HepG2 (cell line): ENCODE measurements at regions not wholly inside any gene's neighbourhood (a gene's known extent, or its start where the extent isn't known, plus 50 kb on each side); places are given as distances from the start of the nearest gene placed in this dataset.

Experiments used
- ATAC-seq: fragments of 200-7000 bp; cut with Tn5 transposase; 3 replicates; pipeline ENCODE4 v1.9.1; 2020; ENCODE audit warnings: mild to moderate bottlenecking, moderate library complexity
- BruUV-seq: library from RNA; stranded (reverse); fragments of 400-500 nt; replicated peaks from 2 replicates; lab custom pipeline; 2021; lab: Mats Ljungman, UMichigan
- CTCF ChIA-PET: fragments of 300-600 bp; formaldehyde crosslinking; extraction: SDS; loops from one replicate; lab custom pipeline; 2021; ENCODE audit warnings: low total read pairs, inconsistent platforms, low intra/inter-chr PET ratio; lab: Yijun Ruan, JAX
- POLR2A ChIA-PET: fragments of 350-600 bp; sonication (Branson Sonifier 250); formaldehyde crosslinking; loops from one replicate; lab custom pipeline; 2020; ENCODE audit warnings: antibody characterized with exemption, inconsistent platforms; lab: Yijun Ruan, JAX
- DNase-seq: peaks from one replicate; pipeline ENCODE4 v3.0.0-alpha.2; 2015; ENCODE audit warnings: low spot score
- FAIRE-seq: peaks from 3 replicates; lab custom pipeline; 2011; peaks lifted over from hg19 to GRCh38; lab: Jason Lieb, UNC
- H2AFZ ChIP-seq: one replicate; pipeline ENCODE4 v1.6.1; 2011; ENCODE audit warnings: low read length, inconsistent platforms
- H3K27ac ChIP-seq: fragments of 300-600 bp; 3 replicates; pipeline ENCODE4 v1.8.0; 2011; ENCODE audit warnings: mixed run types, mild to moderate bottlenecking, mixed read lengths, low read length, inconsistent platforms; ENCODE audit not compliant: insufficient read depth; ENCODE audit errors: extremely low read length
- H3K27me3 ChIP-seq, 2 experiments: fragments of 200-600 bp in 1 of 2; 2 replicates in 1 of 2; 3 replicates in 1 of 2; pipeline versions ENCODE4 v1.6.0 to v1.8.0; 2011; ENCODE audit warnings: low read length in 2 of 2, mild to moderate bottlenecking in 2 of 2, moderate library complexity in 2 of 2, inconsistent platforms in 1 of 2; ENCODE audit not compliant: insufficient read depth in 2 of 2, control insufficient read depth in 1 of 2
- H3K36me3 ChIP-seq, 2 experiments: fragments of 200-600 bp in 1 of 2; replicated peaks in 1 of 2; 2 replicates in 1 of 2; 3 replicates in 1 of 2; pipeline versions ENCODE4 v1.5.1 to v1.8.0; 2011; ENCODE audit warnings: low read length in 2 of 2, inconsistent platforms in 1 of 2; ENCODE audit not compliant: insufficient read depth in 2 of 2, control insufficient read depth in 1 of 2
- H3K4me1 ChIP-seq: 2 replicates; pipeline ENCODE4 v1.5.1; 2012; ENCODE audit warnings: low read length, inconsistent platforms; ENCODE audit not compliant: insufficient read depth
- H3K4me2 ChIP-seq: 2 replicates; pipeline ENCODE4 v1.6.0; 2011; ENCODE audit warnings: low read depth, low read length, inconsistent platforms
- H3K4me3 ChIP-seq, 3 experiments: fragments of 200-600 bp in 1 of 3; sonication (generic), shearing (Covaris generic) in 1 of 3; replicated peaks in 1 of 3; 2 replicates each; pipeline ENCODE4 v1.5.1; 2011 to 2016; ENCODE audit warnings: low read length in 3 of 3, inconsistent platforms in 2 of 3, low read depth in 2 of 3, mild to moderate bottlenecking in 2 of 3, control low read depth in 1 of 3, mixed read lengths in 1 of 3; ENCODE audit not compliant: insufficient read depth in 1 of 3
- H3K79me2 ChIP-seq: one replicate; pipeline ENCODE4 v1.6.1; 2011; ENCODE audit warnings: low read length, inconsistent platforms; ENCODE audit not compliant: insufficient read depth
- H3K9ac ChIP-seq: 2 replicates; pipeline ENCODE4 v1.6.0; 2011; ENCODE audit warnings: mild to moderate bottlenecking, low read depth, low read length, inconsistent platforms; ENCODE audit not compliant: insufficient read depth
- H3K9me3 ChIP-seq: 2 replicates; pipeline ENCODE4 v1.5.1; 2012; ENCODE audit warnings: mild to moderate bottlenecking, low read length
- H4K20me1 ChIP-seq: 2 replicates; pipeline ENCODE4 v1.6.0; 2011; ENCODE audit warnings: inconsistent platforms, mild to moderate bottlenecking, low read length, moderate library complexity; ENCODE audit not compliant: insufficient read depth
- MAFF ChIP-seq: IDR thresholded peaks from 2 replicates; pipeline ENCODE4 v1.6.1; 2011; ENCODE audit warnings: low read depth, low read length, improper control_type of control experiment
- MAFK ChIP-seq, 2 experiments: IDR thresholded peaks in 1 of 2; conservative IDR thresholded peaks in 1 of 2; 2 replicates each; pipeline ENCODE4 v1.6.1; 2011; ENCODE audit warnings: improper control_type of control experiment in 2 of 2, low read length in 2 of 2
- NCOA5 ChIP-seq: sonication (generic); formaldehyde crosslinking; IDR thresholded peaks from 2 replicates; pipeline ENCODE4 v1.4.0; 2020; ENCODE audit warnings: missing genetic modification reagents
- NKX3-1 ChIP-seq: sonication (generic); formaldehyde crosslinking; IDR thresholded peaks from 2 replicates; pipeline ENCODE4 v1.5.0; 2020; ENCODE audit warnings: missing genetic modification reagents
- NR3C1 ChIP-seq: sonication (generic); formaldehyde crosslinking; IDR thresholded peaks from 2 replicates; pipeline ENCODE4 v1.4.0; 2020; ENCODE audit warnings: missing genetic modification reagents
- PRDM10 ChIP-seq: sonication (generic); formaldehyde crosslinking; IDR thresholded peaks from 2 replicates; pipeline ENCODE4 v1.4.0; 2020; ENCODE audit warnings: low read depth, missing genetic modification reagents
- REPIN1 ChIP-seq: sonication (generic); formaldehyde crosslinking; IDR thresholded peaks from 2 replicates; pipeline ENCODE4 v1.8.0; 2022; ENCODE audit warnings: missing genetic modification reagents, low read depth, mild to moderate bottlenecking, borderline replicate concordance
- SIX1 ChIP-seq: sonication (generic); formaldehyde crosslinking; IDR thresholded peaks from 2 replicates; pipeline ENCODE4 v1.4.0; 2020; ENCODE audit warnings: missing genetic modification reagents, borderline replicate concordance
- TCF12 ChIP-seq, 2 experiments: fragments of 450-650 bp in 1 of 2; sonication (generic) in 1 of 2; formaldehyde crosslinking in 1 of 2; IDR thresholded peaks; 2 replicates each; pipeline versions ENCODE4 v1.6.1 to v1.8.0; 2017 to 2022; ENCODE audit warnings: antibody characterized with exemption in 1 of 2, mild to moderate bottlenecking in 1 of 2, missing genetic modification reagents in 1 of 2, moderate library complexity in 1 of 2
- TCF7L2 ChIP-seq: IDR thresholded peaks from 2 replicates; pipeline ENCODE4 v1.6.1; 2011; ENCODE audit warnings: mild to moderate bottlenecking, low read depth, low read length, moderate library complexity
- ZFP91 ChIP-seq: sonication (generic); formaldehyde crosslinking; IDR thresholded peaks from 2 replicates; pipeline ENCODE4 v1.9.0; 2022; ENCODE audit warnings: missing genetic modification reagents, mild to moderate bottlenecking, borderline replicate concordance
- ZNF18 ChIP-seq: sonication (generic); formaldehyde crosslinking; IDR thresholded peaks from 2 replicates; pipeline ENCODE4 v1.8.0; 2022; ENCODE audit warnings: mild to moderate bottlenecking, missing genetic modification reagents; ENCODE audit not compliant: insufficient replicate concordance
- ZNF382 ChIP-seq: sonication (generic); formaldehyde crosslinking; IDR thresholded peaks from 2 replicates; pipeline ENCODE4 v1.5.0; 2020; ENCODE audit warnings: missing genetic modification reagents, mild to moderate bottlenecking, borderline replicate concordance
- ZNF460 ChIP-seq: sonication (generic); formaldehyde crosslinking; IDR thresholded peaks from 2 replicates; pipeline ENCODE4 v1.5.1; 2020; ENCODE audit warnings: missing genetic modification reagents, mild to moderate bottlenecking, borderline replicate concordance
- ZNF589 ChIP-seq: sonication (generic); formaldehyde crosslinking; conservative IDR thresholded peaks from 2 replicates; pipeline ENCODE4 v1.8.0; 2022; ENCODE audit warnings: mild to moderate bottlenecking, moderate library complexity, missing genetic modification reagents
- ZNF619 ChIP-seq: sonication (generic); formaldehyde crosslinking; IDR thresholded peaks from 2 replicates; pipeline ENCODE4 v1.4.0; 2020; ENCODE audit warnings: mild to moderate bottlenecking, missing genetic modification reagents
- ZNF75D ChIP-seq: sonication (generic); formaldehyde crosslinking; IDR thresholded peaks from 2 replicates; pipeline ENCODE4 v1.8.1; 2023; ENCODE audit warnings: missing genetic modification reagents, mild to moderate bottlenecking, borderline replicate concordance
- ZSCAN22 ChIP-seq: sonication (generic); formaldehyde crosslinking; IDR thresholded peaks from 2 replicates; pipeline ENCODE4 v1.4.0; 2020; ENCODE audit warnings: mild to moderate bottlenecking, missing genetic modification reagents
- WGBS: methylation state at CpG from one replicate; pipeline ENCODE4 v1.1.6; 2017; ENCODE audit warnings: low lambda C conversion rate; 5-methylcytosine and 5-hydroxymethylcytosine counted together
- in situ Hi-C: cut with HindIII; loops from 2 replicates; pipeline ENCODE4 v1.10.0; 2017; ENCODE audit warnings: low pct_unique_long_range_greater_than_20kb; ENCODE audit not compliant: extremely low pct_ligation_motif_present
- intact Hi-C: fragments of 100-400 bp; cut with micrococcal nuclease; formaldehyde crosslinking; loops from one replicate; pipeline ENCODE4 v1.10.0; 2022; ENCODE audit not compliant: unreplicated experiment

GRCh38 chr22:27264184-27264583 lies 537.4 kb downstream of the MN1 start:
- ChIA-PET CTCF (no interaction called here), POLR2A (no interaction called here)
- DNase-seq (no peak), ATAC-seq (no peak), FAIRE-seq (no peak)
- Histone ChIP-seq H3K4me1 (no peaks in the 10 kb centered on the region), H4K20me1 (no peaks in the 10 kb centered on the region), H3K79me2 (no peaks in the 10 kb centered on the region), H3K27ac (no peak overlapping the region), H3K36me3 (no peaks in the 10 kb centered on the region), H3K9me3 (no peaks in the 10 kb centered on the region), H3K9ac (no peak overlapping the region), H3K27me3 (0 out of 5 replicates have a peak, but pooled peaks cover 0 to 3% of the 10 kb centered on the region in 2 experiments), H2AFZ (no peak overlapping the region), H3K4me2 (no peak overlapping the region), H3K4me3 (no peak overlapping the region)
- in situ Hi-C loops, result no loop called here
- 1% methylated on average over 6 of the region's 6 CpGs for WGBS
- intact Hi-C loops, result no loop called here
- BruUV-seq, result no TSS peak
- TF ChIP-seq ZNF75D (CRISPR knock-in tag), result no peak
- TF ChIP-seq ZSCAN22 (CRISPR knock-in tag), result no peak
- TF ChIP-seq ZNF619 (CRISPR knock-in tag), result no peak
- TF ChIP-seq NCOA5 (CRISPR knock-in tag), result no peak
- no peak for TF ChIP-seq ZNF382
- no peak for TF ChIP-seq ZNF589 (CRISPR knock-in tag)
- TF ChIP-seq REPIN1, result no peak
- TF ChIP-seq TCF12 (IDR thresholded peaks at IDR 0.05), result no peak
- no peak for TF ChIP-seq TCF12 (CRISPR knock-in tag; IDR thresholded peaks at IDR 0.05)
- no peak for TF ChIP-seq ZNF18 (CRISPR knock-in tag)
- no peak for TF ChIP-seq NR3C1 (CRISPR knock-in tag)
- no peak for TF ChIP-seq ZNF460
- TF ChIP-seq TCF7L2, result no peak
- TF ChIP-seq SIX1, result no peak
- peak; percentile 41; the same call in 1 of the 2 replicates for TF ChIP-seq MAFF
- TF ChIP-seq PRDM10, result no peak
- TF ChIP-seq NKX3-1, result no peak
- no peak for TF ChIP-seq ZFP91
- peak; percentile 38 to 68; a peak in 2 of 4 replicates for TF ChIP-seq MAFK (conservative IDR thresholded peaks at IDR 0.05 in 1 of 2, IDR thresholded peaks at IDR 0.05 in 1 of 2; ENCODE audit: low read length in 2 of 2)
